Transverse colon (tissue), 4 donors: ENCODE measurements at regions not wholly inside any gene's neighbourhood (a gene's known extent, or its start where the extent isn't known, plus 50 kb on each side); places are given as distances from the start of the nearest gene placed in this dataset.
"Not testable (repeated sequence)": the region's sequence is repeated elsewhere in the genome, so short reads cannot be mapped to it uniquely, and the experiment has no call there.

Source experiments
- DNase-seq: peaks from one replicate; pipeline ENCODE4 v3.0.0-alpha.2; 2019
- H3K27ac ChIP-seq, 4 donors: fragments of 200-600 bp; sonication (generic); 2 replicates each; pipeline ENCODE4 v1.5.1; 2016 to 2018; ENCODE audit warnings: inconsistent platforms in 4 of 4
- H3K27me3 ChIP-seq: fragments of 200-600 bp; sonication (generic); 2 replicates; pipeline ENCODE4 v1.5.1; 2017; ENCODE audit warnings: inconsistent platforms
- H3K36me3 ChIP-seq, 4 donors: fragments of 200-600 bp; sonication (generic); 2 replicates each; pipeline ENCODE4 v1.5.1; 2017 to 2019; ENCODE audit warnings: inconsistent platforms in 4 of 4
- H3K4me1 ChIP-seq, 4 donors: fragments of 200-600 bp; sonication (generic); 2 replicates each; pipeline ENCODE4 v1.5.1; 2017 to 2020; ENCODE audit warnings: inconsistent platforms in 4 of 4
- H3K4me3 ChIP-seq, 4 donors: fragments of 200-600 bp; sonication (generic); 1 replicate in 1 of 4; 2 replicates in 3 of 4; pipeline versions ENCODE4 v1.5.1 to v1.6.1; 2017 to 2019; ENCODE audit warnings: inconsistent platforms in 4 of 4
- H3K9me3 ChIP-seq, 2 donors: fragments of 200-600 bp; sonication (generic); 2 replicates each; pipeline ENCODE4 v1.5.1; 2017 to 2019; ENCODE audit warnings: inconsistent platforms in 2 of 2
- CTCF ChIP-seq, 5 experiments: fragments of 200-600 bp in 3 of 5; fragments of 450-650 bp in 2 of 5; sonication (generic) in 3 of 5; IDR thresholded peaks; 1 replicate in 2 of 5; 2 replicates in 3 of 5; pipeline ENCODE4 v1.5.1; 2016 to 2017; ENCODE audit warnings: antibody characterized with exemption in 5 of 5, inconsistent platforms in 3 of 5, mild to moderate bottlenecking in 2 of 5, moderate library complexity in 1 of 5
- EP300 ChIP-seq: sonication (generic); formaldehyde crosslinking; IDR thresholded peaks from one replicate; pipeline ENCODE4 v1.6.1; 2017; ENCODE audit warnings: antibody characterized with exemption, low read depth
- POLR2A ChIP-seq: fragments of 450-650 bp; IDR thresholded peaks from one replicate; pipeline ENCODE4 v1.6.1; 2016; ENCODE audit warnings: antibody characterized with exemption, mild to moderate bottlenecking, moderate library complexity
- POLR2AphosphoS5 ChIP-seq, 3 donors: sonication (generic); formaldehyde crosslinking; IDR thresholded peaks; one replicate each; pipeline ENCODE4 v1.6.1; 2016; ENCODE audit warnings: antibody characterized with exemption in 3 of 3
- WGBS, 2 donors: methylation state at CpG; one replicate each; pipeline ENCODE4 v1.1.5; 2018; ENCODE audit warnings: low coverage in 1 of 2; 5-methylcytosine and 5-hydroxymethylcytosine counted together
- in situ Hi-C, 4 donors: fragments of 200-750 bp; cut with MboI; loops; one replicate each; pipeline versions ENCODE4 v1.15.0 to v1.15.1; 2017; ENCODE audit warnings: low sequenced_read_pairs in 3 of 4, low pct_ligation_motif_present in 1 of 4, low pct_unique_long_range_greater_than_20kb in 1 of 4
- intact Hi-C: fragments of 100-400 bp; cut with DNase I; formaldehyde crosslinking; loops from one replicate; pipeline ENCODE4 v1.15.1; 2023; ENCODE audit warnings: low total_unique reads

- Histone ChIP-seq H3K27ac (no peak overlapping the region), H3K27me3 (peaks cover 5% of the 10 kb centered on the region), H3K36me3 (no peaks in the 10 kb centered on the region), H3K4me3 (no peak overlapping the region), H3K9me3 (no peaks in the 10 kb centered on the region), H3K4me1 (no peaks in the 10 kb centered on the region)
- TF ChIP-seq EP300 = no peak
- TF ChIP-seq POLR2AphosphoS5 (IDR thresholded peaks at IDR 0.05) = no peak
- no peak for TF ChIP-seq CTCF (IDR thresholded peaks at IDR 0.05)
- no peak for TF ChIP-seq POLR2A
- in situ Hi-C loops (loop anchor here in 2 of 4 donors (25.0 kb wide), 1 partner anchor 245 kb away; no protein-coding TSS in a partner anchor), intact Hi-C loops (no loop called here)
- DNase-seq = no peak
- WGBS, 2 donors = 80 to 89% methylated on average over 1 to 26 of the region's 32 CpGs
Measured at GRCh38 chr2:131656816-131657633, 129.3 kb downstream of the CCDC74A start.

DNA sequence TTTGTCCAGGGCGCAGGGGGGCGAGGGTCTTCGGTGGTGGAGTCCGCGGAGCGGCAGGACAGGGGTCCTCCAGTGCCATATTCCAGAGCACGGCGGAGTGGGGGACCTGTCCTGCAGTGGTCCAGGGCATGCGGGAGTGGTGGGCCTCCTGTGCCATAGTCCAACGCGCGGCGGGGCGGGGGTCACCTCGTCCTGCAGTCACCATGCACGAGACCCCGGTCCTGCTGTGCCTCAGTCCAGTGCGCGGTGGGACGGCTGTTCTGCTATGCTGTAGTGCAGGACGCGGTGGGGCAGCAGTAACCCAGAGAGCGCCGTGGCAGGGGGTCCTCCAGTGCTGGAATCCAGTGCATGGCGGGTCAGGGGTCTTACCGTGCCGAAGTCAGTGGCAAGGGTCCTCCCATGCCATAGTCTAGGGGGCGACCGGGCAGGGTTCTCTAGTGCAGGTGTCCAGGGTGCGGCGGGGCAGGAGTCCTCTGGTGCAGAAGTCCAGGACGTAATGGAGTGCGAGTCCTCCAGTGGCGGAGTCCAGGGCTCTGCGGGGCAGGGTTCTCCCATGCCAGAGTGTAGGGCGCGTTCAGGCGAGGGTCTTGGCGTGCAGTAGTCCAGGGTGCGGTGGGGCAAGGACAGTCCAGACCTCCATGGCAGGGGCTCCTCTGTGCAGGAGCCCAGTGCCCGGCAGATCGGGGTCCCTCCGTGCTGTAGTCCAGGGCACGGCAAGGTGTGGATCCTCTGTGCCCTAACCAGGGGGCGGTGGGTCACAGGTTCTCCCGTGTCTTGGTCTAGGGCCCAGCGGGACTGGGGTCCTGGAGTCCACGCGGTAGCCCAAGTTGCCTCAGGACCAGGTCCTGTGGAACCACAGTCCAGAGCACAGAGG, 130.4 kb downstream of the CCDC74A start:
- Histone ChIP-seq H3K9me3 (no peaks in the 10 kb centered on the region), H3K36me3 (no peaks in the 10 kb centered on the region), H3K27ac (no peak overlapping the region), H3K4me1 (no peaks in the 10 kb centered on the region), H3K4me3 (no peak overlapping the region), H3K27me3 (peaks cover 5% of the 10 kb centered on the region)
- whole genome bisulfite sequencing, 2 donors = 95% methylated on average over 40 of the region's 49 CpGs; no CpG with 5 or more reads in 1 of the 2 donors
- in situ Hi-C loops (loop anchor here in 2 of 4 donors (25.0 kb wide), 1 partner anchor 246 kb away; no protein-coding TSS in a partner anchor), intact Hi-C loops (no loop called here)
- DNase-seq = no peak
- TF ChIP-seq POLR2AphosphoS5 (IDR thresholded peaks at IDR 0.05) (no peak), EP300 (no peak), CTCF (IDR thresholded peaks at IDR 0.05) (no peak), POLR2A (no peak)

DNA sequence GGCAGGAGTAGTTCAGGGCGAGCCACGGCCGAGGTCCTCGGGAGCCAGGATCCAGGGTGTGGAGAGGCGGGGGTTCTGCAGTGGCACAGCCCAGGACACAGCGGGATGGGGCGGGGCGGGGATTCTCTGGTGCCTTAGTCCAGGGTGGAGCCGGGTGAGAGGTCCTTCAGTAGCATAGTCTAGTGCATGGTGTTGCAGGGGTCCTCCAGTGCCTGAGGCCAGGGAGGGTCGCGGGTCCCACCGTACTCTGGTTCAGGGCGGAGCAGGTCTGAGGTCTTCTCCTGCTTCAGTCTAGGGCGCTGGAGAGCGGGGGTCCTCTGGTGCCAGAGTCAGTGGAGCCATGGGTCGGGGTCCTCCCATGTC, 131.1 kb downstream of the CCDC74A start:
- no peaks in the 10 kb centered on the region for H3K36me3 ChIP-seq
- no peaks in the 10 kb centered on the region for H3K4me1 ChIP-seq
- in situ Hi-C loops = loop anchor here in 2 of 4 donors (25.0 kb wide), 1 partner anchor 246 kb away; no protein-coding TSS in a partner anchor
- H3K4me3 ChIP-seq = no peak overlapping the region
- H3K9me3 ChIP-seq = no peaks in the 10 kb centered on the region
- no peak overlapping the region for H3K27ac ChIP-seq
- intact Hi-C loops = no loop called here
- 92% methylated on average over 16 of the region's 16 CpGs; no CpG with 5 or more reads in 1 of the 2 donors for WGBS, 2 donors
- no peak for TF ChIP-seq POLR2AphosphoS5 (IDR thresholded peaks at IDR 0.05)
- TF ChIP-seq EP300 = no peak
- no peak for TF ChIP-seq POLR2A
- no peak for TF ChIP-seq CTCF (IDR thresholded peaks at IDR 0.05)
- peaks cover 5% of the 10 kb centered on the region for H3K27me3 ChIP-seq
- DNase-seq = no peak

GRCh38 chr2:131659168-131659572, 131.5 kb downstream of the CCDC74A start:
- Histone ChIP-seq H3K27me3 (peaks cover 5% of the 10 kb centered on the region), H3K27ac (no peak overlapping the region), H3K4me3 (no peak overlapping the region), H3K4me1 (no peaks in the 10 kb centered on the region), H3K9me3 (no peaks in the 10 kb centered on the region), H3K36me3 (no peaks in the 10 kb centered on the region)
- intact Hi-C loops = no loop called here
- no peak for DNase-seq
- TF ChIP-seq POLR2A = no peak
- TF ChIP-seq POLR2AphosphoS5 (IDR thresholded peaks at IDR 0.05) = no peak
- no peak for TF ChIP-seq CTCF (IDR thresholded peaks at IDR 0.05)
- no peak for TF ChIP-seq EP300
- WGBS, 2 donors = 78 to 88% methylated on average over 2 to 8 of the region's 8 CpGs
- in situ Hi-C loops = loop anchor here in 2 of 4 donors (25.0 kb wide), 1 partner anchor 247 kb away; no protein-coding TSS in a partner anchor

DNA sequence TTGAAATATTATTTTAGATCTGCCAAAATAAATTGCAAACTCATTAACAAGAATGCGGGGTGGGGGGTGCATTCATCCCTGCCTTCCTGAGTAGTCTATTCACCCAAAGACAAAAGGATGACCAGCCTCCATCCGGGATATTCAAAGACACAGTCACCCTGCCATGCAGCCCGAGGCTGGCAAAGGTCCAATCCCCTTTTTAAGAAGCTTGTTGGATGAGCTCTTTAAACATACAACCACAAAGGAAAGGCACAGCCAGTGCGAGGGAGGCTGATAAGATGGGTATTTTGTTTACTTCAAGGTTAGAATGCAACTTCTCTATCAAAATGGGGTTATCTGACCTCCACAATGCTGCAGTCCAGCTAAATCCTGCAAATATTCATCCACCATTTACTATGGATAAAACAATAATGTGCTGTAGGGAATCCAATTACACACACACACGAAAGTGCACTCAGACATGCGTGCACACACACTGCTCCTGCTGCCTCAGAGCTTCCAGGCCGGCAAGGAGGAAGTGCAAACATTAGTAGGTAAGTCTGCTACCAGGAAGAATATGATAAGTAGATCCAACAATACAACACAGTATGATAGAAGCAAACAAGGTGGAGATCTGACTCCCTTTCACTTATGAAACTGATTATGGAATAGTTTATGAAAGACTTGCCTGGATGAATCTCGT, 133.6 kb downstream of the CCDC74A start:
- H3K27me3 ChIP-seq, H3K27ac ChIP-seq, H3K4me1 ChIP-seq, DNase-seq, H3K4me3 ChIP-seq, H3K9me3 ChIP-seq, H3K36me3 ChIP-seq, intact Hi-C loops: not testable (repeated sequence)
- WGBS, 2 donors = 46 to 55% methylated on average over 7 to 8 of the region's 8 CpGs
- in situ Hi-C loops = loop anchor here in 2 of 4 donors (25.0 kb wide), 1 partner anchor 249 kb away; no protein-coding TSS in a partner anchor
